Liver (tissue), 8 donors: ENCODE measurements at regions not wholly inside any gene's neighbourhood (a gene's known extent, or its start where the extent isn't known, plus 50 kb on each side); places are given as distances from the start of the nearest gene placed in this dataset.

Experiments
- DNase-seq: peaks from one replicate; pipeline ENCODE4 v3.0.0-alpha.2; 2017; ENCODE audit warnings: low spot score
- H3K27ac ChIP-seq, 2 donors: one replicate each; pipeline ENCODE4 v1.7.0; 2013; ENCODE audit warnings: inconsistent platforms in 2 of 2, low read length in 2 of 2, control low read depth in 1 of 2, low read depth in 1 of 2, mild to moderate bottlenecking in 1 of 2
- H3K27me3 ChIP-seq, 4 donors: one replicate each; pipeline versions ENCODE4 v1.6.1 to v1.7.0; 2013; ENCODE audit warnings: low read length in 3 of 4, inconsistent platforms in 1 of 4, mild to moderate bottlenecking in 1 of 4, moderate library complexity in 1 of 4; ENCODE audit not compliant: control insufficient read depth in 4 of 4, insufficient read depth in 4 of 4
- H3K36me3 ChIP-seq, 4 donors: one replicate each; pipeline versions ENCODE4 v1.6.1 to v1.7.0; 2013; ENCODE audit warnings: low read length in 3 of 4, mild to moderate bottlenecking in 3 of 4, low read depth in 1 of 4, moderate library complexity in 1 of 4; ENCODE audit not compliant: control insufficient read depth in 4 of 4, insufficient read depth in 3 of 4
- H3K4me1 ChIP-seq, 4 donors: one replicate each; pipeline versions ENCODE4 v1.6.1 to v1.7.0; 2013; ENCODE audit warnings: low read length in 3 of 4, mild to moderate bottlenecking in 3 of 4, moderate library complexity in 1 of 4; ENCODE audit not compliant: control insufficient read depth in 4 of 4, insufficient read depth in 4 of 4
- H3K4me3 ChIP-seq, 3 donors: one replicate each; pipeline versions ENCODE4 v1.6.1 to v1.7.0; 2013; ENCODE audit warnings: low read length in 3 of 3, control low read depth in 1 of 3, low read depth in 1 of 3, mild to moderate bottlenecking in 1 of 3
- H3K9ac ChIP-seq, 2 donors: one replicate each; pipeline ENCODE4 v1.7.0; 2013; ENCODE audit warnings: low read length in 2 of 2, mild to moderate bottlenecking in 2 of 2, moderate library complexity in 2 of 2, control low read depth in 1 of 2, low read depth in 1 of 2
- H3K9me3 ChIP-seq, 4 donors: one replicate each; pipeline versions ENCODE4 v1.6.1 to v1.7.0; 2013; ENCODE audit warnings: low read length in 3 of 4; ENCODE audit not compliant: control insufficient read depth in 4 of 4
- EGR1 ChIP-seq, 2 donors: IDR thresholded peaks; 2 replicates each; pipeline ENCODE4 v1.6.1; 2016 to 2018; ENCODE audit warnings: antibody characterized with exemption in 2 of 2, low read depth in 2 of 2
- FOXA1 ChIP-seq: IDR thresholded peaks from 2 replicates; pipeline ENCODE4 v1.6.1; 2016; ENCODE audit warnings: antibody characterized with exemption
- FOXA2 ChIP-seq: IDR thresholded peaks from 2 replicates; pipeline ENCODE4 v1.6.1; 2016; ENCODE audit warnings: antibody characterized with exemption
- GABPA ChIP-seq, 2 donors: IDR thresholded peaks in 1 of 2; conservative IDR thresholded peaks in 1 of 2; 2 replicates each; pipeline ENCODE4 v1.6.1; 2016; ENCODE audit warnings: antibody characterized with exemption in 2 of 2, mild to moderate bottlenecking in 1 of 2, moderate library complexity in 1 of 2
- HNF4A ChIP-seq, 2 donors: conservative IDR thresholded peaks; 2 replicates each; pipeline ENCODE4 v1.6.1; 2016; ENCODE audit warnings: antibody characterized with exemption in 2 of 2, mild to moderate bottlenecking in 2 of 2
- HNF4G ChIP-seq: IDR thresholded peaks from 2 replicates; pipeline ENCODE4 v1.6.1; 2016; ENCODE audit warnings: antibody characterized with exemption
- JUND ChIP-seq, 2 donors: IDR thresholded peaks; 2 replicates each; pipeline ENCODE4 v1.6.1; 2016; ENCODE audit warnings: antibody characterized with exemption in 2 of 2
- NR2F2 ChIP-seq: IDR thresholded peaks from 2 replicates; pipeline ENCODE4 v1.6.1; 2016; ENCODE audit warnings: antibody characterized with exemption
- RAD21 ChIP-seq, 2 donors: IDR thresholded peaks; 2 replicates each; pipeline ENCODE4 v1.6.1; 2016; ENCODE audit warnings: antibody characterized with exemption in 2 of 2, mild to moderate bottlenecking in 2 of 2
- RXRA ChIP-seq, 2 donors: IDR thresholded peaks; 2 replicates each; pipeline ENCODE4 v1.6.1; 2017 to 2018; ENCODE audit warnings: antibody characterized with exemption in 2 of 2, mild to moderate bottlenecking in 1 of 2
- SP1 ChIP-seq: IDR thresholded peaks from 2 replicates; pipeline ENCODE4 v1.6.1; 2018; ENCODE audit warnings: antibody characterized with exemption, mild to moderate bottlenecking
- TAF1 ChIP-seq: conservative IDR thresholded peaks from 2 replicates; pipeline ENCODE4 v1.6.1; 2016; ENCODE audit warnings: antibody characterized with exemption, mild to moderate bottlenecking
- YY1 ChIP-seq: IDR thresholded peaks from 2 replicates; pipeline ENCODE4 v1.6.1; 2016; ENCODE audit warnings: antibody characterized with exemption, mild to moderate bottlenecking
- WGBS: extraction: QIAGEN DNeasy Blood & Tissue Kit; methylation state at CpG from one replicate; pipeline ENCODE4 v1.1.7; 2013; 5-methylcytosine and 5-hydroxymethylcytosine counted together
- TF ChIP-seq, protein P1 (sequence below): IDR thresholded peaks from 2 replicates; pipeline ENCODE4 v1.6.1; 2016; ENCODE audit warnings: antibody characterized with exemption
- TF ChIP-seq, protein P2 (sequence below): IDR thresholded peaks from 2 replicates; pipeline ENCODE4 v1.6.1; 2016; ENCODE audit warnings: antibody characterized with exemption, mild to moderate bottlenecking
- TF ChIP-seq, protein P3 (sequence below): fragments of 150-350 bp; IDR thresholded peaks from 2 replicates; pipeline ENCODE4 v1.5.1; 2017; ENCODE audit warnings: improper control_type of control experiment, low read depth, low read length; ENCODE audit not compliant: missing input control
- TF ChIP-seq, protein P4 (sequence below): IDR thresholded peaks from 2 replicates; pipeline ENCODE4 v1.6.1; 2016; ENCODE audit warnings: antibody characterized with exemption
- TF ChIP-seq, protein P5 (sequence below): IDR thresholded peaks from 2 replicates; pipeline ENCODE4 v1.6.1; 2016; ENCODE audit warnings: antibody characterized with exemption
- donor health status: healthy.
- donor health status: healthy.
- donor health status: healthy.
- donor health status: healthy.
- donor health status: healthy.

DNA sequence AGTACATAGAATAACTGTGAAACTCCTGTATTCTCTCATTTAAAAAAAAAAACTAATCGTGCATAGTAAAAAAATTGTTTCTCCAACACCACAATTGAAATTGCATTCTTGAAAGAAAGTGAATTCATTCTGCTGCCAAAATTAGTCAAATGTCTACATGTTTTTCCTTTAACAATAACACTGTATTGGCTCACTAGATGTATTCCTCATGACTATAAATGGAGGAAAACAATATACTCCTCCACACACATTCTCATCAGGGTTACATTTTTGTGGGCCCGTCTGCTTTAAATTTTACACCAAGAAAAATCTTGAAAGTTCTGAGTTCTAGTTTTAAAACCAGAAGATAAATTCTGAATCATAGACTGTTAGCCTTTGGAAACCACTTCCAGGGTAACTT, 233.6 kb downstream of the KLF12 start:
- Histone ChIP-seq H3K4me1 (no peaks in the 10 kb centered on the region), H3K9me3 (no peaks in the 10 kb centered on the region), H3K27ac (no peak overlapping the region), H3K36me3 (no peaks in the 10 kb centered on the region), H3K27me3 (no peaks in the 10 kb centered on the region), H3K4me3 (no peak overlapping the region), H3K9ac (no peak overlapping the region)
- 93% methylated on average over 2 of the region's 2 CpGs for WGBS
- DNase-seq = no peak
- TF ChIP-seq NR2F2 (no peak), RXRA (IDR thresholded peaks at IDR 0.05) (no peak), HNF4A (conservative IDR thresholded peaks at IDR 0.05) (no peak), RAD21 (IDR thresholded peaks at IDR 0.05) (no peak), FOXA2 (no peak), FOXA1 (no peak), JUND (IDR thresholded peaks at IDR 0.05) (no peak), EGR1 (IDR thresholded peaks at IDR 0.05; ENCODE audit: low read depth in 2 of 2) (no peak), TAF1 (no peak), GABPA (IDR thresholded peaks at IDR 0.05 in 1 of 2, conservative IDR thresholded peaks at IDR 0.05 in 1 of 2) (no peak), SP1 (no peak), HNF4G (no peak), YY1 (no peak)
- TF ChIP-seq, protein P1, sequence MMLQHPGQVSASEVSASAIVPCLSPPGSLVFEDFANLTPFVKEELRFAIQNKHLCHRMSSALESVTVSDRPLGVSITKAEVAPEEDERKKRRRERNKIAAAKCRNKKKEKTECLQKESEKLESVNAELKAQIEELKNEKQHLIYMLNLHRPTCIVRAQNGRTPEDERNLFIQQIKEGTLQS = no peak
- TF ChIP-seq, protein P2, sequence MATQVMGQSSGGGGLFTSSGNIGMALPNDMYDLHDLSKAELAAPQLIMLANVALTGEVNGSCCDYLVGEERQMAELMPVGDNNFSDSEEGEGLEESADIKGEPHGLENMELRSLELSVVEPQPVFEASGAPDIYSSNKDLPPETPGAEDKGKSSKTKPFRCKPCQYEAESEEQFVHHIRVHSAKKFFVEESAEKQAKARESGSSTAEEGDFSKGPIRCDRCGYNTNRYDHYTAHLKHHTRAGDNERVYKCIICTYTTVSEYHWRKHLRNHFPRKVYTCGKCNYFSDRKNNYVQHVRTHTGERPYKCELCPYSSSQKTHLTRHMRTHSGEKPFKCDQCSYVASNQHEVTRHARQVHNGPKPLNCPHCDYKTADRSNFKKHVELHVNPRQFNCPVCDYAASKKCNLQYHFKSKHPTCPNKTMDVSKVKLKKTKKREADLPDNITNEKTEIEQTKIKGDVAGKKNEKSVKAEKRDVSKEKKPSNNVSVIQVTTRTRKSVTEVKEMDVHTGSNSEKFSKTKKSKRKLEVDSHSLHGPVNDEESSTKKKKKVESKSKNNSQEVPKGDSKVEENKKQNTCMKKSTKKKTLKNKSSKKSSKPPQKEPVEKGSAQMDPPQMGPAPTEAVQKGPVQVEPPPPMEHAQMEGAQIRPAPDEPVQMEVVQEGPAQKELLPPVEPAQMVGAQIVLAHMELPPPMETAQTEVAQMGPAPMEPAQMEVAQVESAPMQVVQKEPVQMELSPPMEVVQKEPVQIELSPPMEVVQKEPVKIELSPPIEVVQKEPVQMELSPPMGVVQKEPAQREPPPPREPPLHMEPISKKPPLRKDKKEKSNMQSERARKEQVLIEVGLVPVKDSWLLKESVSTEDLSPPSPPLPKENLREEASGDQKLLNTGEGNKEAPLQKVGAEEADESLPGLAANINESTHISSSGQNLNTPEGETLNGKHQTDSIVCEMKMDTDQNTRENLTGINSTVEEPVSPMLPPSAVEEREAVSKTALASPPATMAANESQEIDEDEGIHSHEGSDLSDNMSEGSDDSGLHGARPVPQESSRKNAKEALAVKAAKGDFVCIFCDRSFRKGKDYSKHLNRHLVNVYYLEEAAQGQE = no peak
- TF ChIP-seq, protein P3, sequence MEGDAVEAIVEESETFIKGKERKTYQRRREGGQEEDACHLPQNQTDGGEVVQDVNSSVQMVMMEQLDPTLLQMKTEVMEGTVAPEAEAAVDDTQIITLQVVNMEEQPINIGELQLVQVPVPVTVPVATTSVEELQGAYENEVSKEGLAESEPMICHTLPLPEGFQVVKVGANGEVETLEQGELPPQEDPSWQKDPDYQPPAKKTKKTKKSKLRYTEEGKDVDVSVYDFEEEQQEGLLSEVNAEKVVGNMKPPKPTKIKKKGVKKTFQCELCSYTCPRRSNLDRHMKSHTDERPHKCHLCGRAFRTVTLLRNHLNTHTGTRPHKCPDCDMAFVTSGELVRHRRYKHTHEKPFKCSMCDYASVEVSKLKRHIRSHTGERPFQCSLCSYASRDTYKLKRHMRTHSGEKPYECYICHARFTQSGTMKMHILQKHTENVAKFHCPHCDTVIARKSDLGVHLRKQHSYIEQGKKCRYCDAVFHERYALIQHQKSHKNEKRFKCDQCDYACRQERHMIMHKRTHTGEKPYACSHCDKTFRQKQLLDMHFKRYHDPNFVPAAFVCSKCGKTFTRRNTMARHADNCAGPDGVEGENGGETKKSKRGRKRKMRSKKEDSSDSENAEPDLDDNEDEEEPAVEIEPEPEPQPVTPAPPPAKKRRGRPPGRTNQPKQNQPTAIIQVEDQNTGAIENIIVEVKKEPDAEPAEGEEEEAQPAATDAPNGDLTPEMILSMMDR = no peak
- TF ChIP-seq, protein P4, sequence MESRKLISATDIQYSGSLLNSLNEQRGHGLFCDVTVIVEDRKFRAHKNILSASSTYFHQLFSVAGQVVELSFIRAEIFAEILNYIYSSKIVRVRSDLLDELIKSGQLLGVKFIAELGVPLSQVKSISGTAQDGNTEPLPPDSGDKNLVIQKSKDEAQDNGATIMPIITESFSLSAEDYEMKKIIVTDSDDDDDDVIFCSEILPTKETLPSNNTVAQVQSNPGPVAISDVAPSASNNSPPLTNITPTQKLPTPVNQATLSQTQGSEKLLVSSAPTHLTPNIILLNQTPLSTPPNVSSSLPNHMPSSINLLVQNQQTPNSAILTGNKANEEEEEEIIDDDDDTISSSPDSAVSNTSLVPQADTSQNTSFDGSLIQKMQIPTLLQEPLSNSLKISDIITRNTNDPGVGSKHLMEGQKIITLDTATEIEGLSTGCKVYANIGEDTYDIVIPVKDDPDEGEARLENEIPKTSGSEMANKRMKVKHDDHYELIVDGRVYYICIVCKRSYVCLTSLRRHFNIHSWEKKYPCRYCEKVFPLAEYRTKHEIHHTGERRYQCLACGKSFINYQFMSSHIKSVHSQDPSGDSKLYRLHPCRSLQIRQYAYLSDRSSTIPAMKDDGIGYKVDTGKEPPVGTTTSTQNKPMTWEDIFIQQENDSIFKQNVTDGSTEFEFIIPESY = no peak
- TF ChIP-seq, protein P5, sequence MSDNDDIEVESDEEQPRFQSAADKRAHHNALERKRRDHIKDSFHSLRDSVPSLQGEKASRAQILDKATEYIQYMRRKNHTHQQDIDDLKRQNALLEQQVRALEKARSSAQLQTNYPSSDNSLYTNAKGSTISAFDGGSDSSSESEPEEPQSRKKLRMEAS = no peak
